ENCODE measurements at regions not wholly inside any gene's neighbourhood (a gene's known extent, or its start where the extent isn't known, plus 50 kb on each side); places are given as distances from the start of the nearest gene placed in this dataset.

DNA sequence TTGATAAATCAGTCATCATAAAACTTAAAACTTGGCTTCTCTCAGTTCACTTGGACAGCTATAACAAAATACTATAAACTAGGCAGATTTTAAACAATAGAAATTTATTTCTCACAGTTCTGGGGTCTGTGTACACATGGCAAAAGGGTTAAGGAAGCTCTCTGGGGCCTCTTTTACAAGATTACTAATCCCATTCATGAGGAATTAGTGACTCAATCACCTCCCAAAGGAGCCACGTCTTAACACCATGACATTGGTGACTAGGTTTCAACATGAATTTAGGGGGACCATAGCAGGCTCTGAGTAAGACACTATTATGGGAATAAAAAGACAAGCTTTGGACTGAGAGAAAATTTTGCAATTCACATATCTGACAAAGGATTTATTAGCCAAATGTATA, 436.5 kb downstream of the PDZRN4 start:
- no peak overlapping the region for H3K4me2 ChIP-seq
- H3K9ac ChIP-seq: no peak overlapping the region
- H3K36me3 ChIP-seq (ENCODE audit: insufficient read depth): no peaks in the 10 kb centered on the region
- H4K20me1 ChIP-seq (ENCODE audit: insufficient read depth): no peaks in the 10 kb centered on the region
- H3K79me2 ChIP-seq (ENCODE audit: insufficient read depth, low read depth): no peaks in the 10 kb centered on the region
- no peak overlapping the region for H3K4me3 ChIP-seq (IDR thresholded peaks at IDR 0.05; ENCODE audit: insufficient read depth, low read depth, low read length)
- TF ChIP-seq, protein P1, sequence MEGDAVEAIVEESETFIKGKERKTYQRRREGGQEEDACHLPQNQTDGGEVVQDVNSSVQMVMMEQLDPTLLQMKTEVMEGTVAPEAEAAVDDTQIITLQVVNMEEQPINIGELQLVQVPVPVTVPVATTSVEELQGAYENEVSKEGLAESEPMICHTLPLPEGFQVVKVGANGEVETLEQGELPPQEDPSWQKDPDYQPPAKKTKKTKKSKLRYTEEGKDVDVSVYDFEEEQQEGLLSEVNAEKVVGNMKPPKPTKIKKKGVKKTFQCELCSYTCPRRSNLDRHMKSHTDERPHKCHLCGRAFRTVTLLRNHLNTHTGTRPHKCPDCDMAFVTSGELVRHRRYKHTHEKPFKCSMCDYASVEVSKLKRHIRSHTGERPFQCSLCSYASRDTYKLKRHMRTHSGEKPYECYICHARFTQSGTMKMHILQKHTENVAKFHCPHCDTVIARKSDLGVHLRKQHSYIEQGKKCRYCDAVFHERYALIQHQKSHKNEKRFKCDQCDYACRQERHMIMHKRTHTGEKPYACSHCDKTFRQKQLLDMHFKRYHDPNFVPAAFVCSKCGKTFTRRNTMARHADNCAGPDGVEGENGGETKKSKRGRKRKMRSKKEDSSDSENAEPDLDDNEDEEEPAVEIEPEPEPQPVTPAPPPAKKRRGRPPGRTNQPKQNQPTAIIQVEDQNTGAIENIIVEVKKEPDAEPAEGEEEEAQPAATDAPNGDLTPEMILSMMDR (conservative IDR thresholded peaks at IDR 0.05; ENCODE audit: low read depth, low read length): no peak
- H3K27ac ChIP-seq: no peak overlapping the region
- no peaks in the 10 kb centered on the region for H3K27me3 ChIP-seq (ENCODE audit: insufficient read depth, low read depth)
- H2AFZ ChIP-seq (ENCODE audit: low read depth): no peak overlapping the region
- no peaks in the 10 kb centered on the region for H3K4me1 ChIP-seq (ENCODE audit: low read depth, poor library complexity, severe bottlenecking)
